Stomach (tissue), 8 donors: ENCODE measurements at regions not wholly inside any gene's neighbourhood (a gene's known extent, or its start where the extent isn't known, plus 50 kb on each side); places are given as distances from the start of the nearest gene placed in this dataset.

Source experiments
- DNase-seq, 2 donors: peaks; one replicate each; pipeline versions ENCODE4 v3.0.0 to v3.0.0-alpha.2; 2013 to 2019
- H3K27ac ChIP-seq, 5 donors: fragments of 200-600 bp in 4 of 5; sonication (generic) in 4 of 5; one replicate each; pipeline ENCODE4 v1.5.1; 2013 to 2019; ENCODE audit warnings: mild to moderate bottlenecking in 1 of 5, moderate library complexity in 1 of 5
- H3K27me3 ChIP-seq, 3 donors: fragments of 200-600 bp; sonication (generic); one replicate each; pipeline ENCODE4 v1.5.1; 2017 to 2019; ENCODE audit warnings: mixed run types in 1 of 3
- H3K36me3 ChIP-seq, 4 donors: fragments of 200-600 bp; sonication (generic); 1 replicate in 3 of 4; 2 replicates in 1 of 4; pipeline ENCODE4 v1.5.1; 2016 to 2019
- H3K4me1 ChIP-seq, 4 donors: fragments of 200-600 bp; sonication (generic); one replicate each; pipeline ENCODE4 v1.5.1; 2016 to 2019
- H3K4me3 ChIP-seq, 4 donors: fragments of 200-600 bp; sonication (generic) in 3 of 4; one replicate each; pipeline ENCODE4 v1.5.1; 2016 to 2019; ENCODE audit warnings: mild to moderate bottlenecking in 1 of 4
- H3K9me3 ChIP-seq, 4 donors: fragments of 200-600 bp; sonication (generic); one replicate each; pipeline ENCODE4 v1.5.1; 2016 to 2019
- EP300 ChIP-seq: sonication (generic); formaldehyde crosslinking; IDR thresholded peaks from one replicate; pipeline ENCODE4 v1.6.1; 2017; ENCODE audit warnings: antibody characterized with exemption
- POLR2A ChIP-seq, 4 donors: fragments of 450-650 bp; IDR thresholded peaks; one replicate each; pipeline ENCODE4 v1.6.1; 2016; ENCODE audit warnings: antibody characterized with exemption in 4 of 4, control low read depth in 2 of 4, mild to moderate bottlenecking in 1 of 4, moderate library complexity in 1 of 4
- POLR2AphosphoS5 ChIP-seq, 3 donors: sonication (generic); formaldehyde crosslinking; IDR thresholded peaks; one replicate each; pipeline ENCODE4 v1.6.1; 2016; ENCODE audit warnings: antibody characterized with exemption in 3 of 3
- WGBS, 5 donors: extraction: QIAGEN DNeasy Blood & Tissue Kit in 3 of 5; methylation state at CpG; one replicate each; pipeline versions ENCODE4 v1.1.5 to v1.1.7; 2013 to 2018; 5-methylcytosine and 5-hydroxymethylcytosine counted together
- intact Hi-C: fragments of 100-400 bp; cut with DNase I; formaldehyde crosslinking; loops from one replicate; pipeline ENCODE4 v1.15.1; 2023; ENCODE audit warnings: low total_unique reads
- TF ChIP-seq, protein P1 (sequence below), 7 experiments: fragments of 450-650 bp in 4 of 7; fragments of 200-600 bp in 3 of 7; sonication (generic) in 3 of 7; IDR thresholded peaks; one replicate each; pipeline ENCODE4 v1.5.1; 2016 to 2019; ENCODE audit warnings: antibody characterized with exemption in 7 of 7, control low read depth in 2 of 7, mild to moderate bottlenecking in 1 of 7
- donor health status: healthy with polysubstance abuse.
- donor health status: Bipolar disorder and iron deficiency.
- donor health status: healthy.

GRCh38 chr14:89058697-89059096 lies 234.2 kb downstream of the TTC8 start:
- 86 to 93% (median 87%) methylated on average over 3 of the region's 3 CpGs for WGBS, 5 donors

GRCh38 chr14:89060191-89060590 lies 235.7 kb downstream of the TTC8 start:
- H3K4me3 ChIP-seq = no peak overlapping the region
- no peaks in the 10 kb centered on the region for H3K9me3 ChIP-seq
- TF ChIP-seq POLR2A (IDR thresholded peaks at IDR 0.05) = no peak
- intact Hi-C loops = no loop called here
- no peak overlapping the region for H3K27ac ChIP-seq
- H3K36me3 ChIP-seq = no peaks in the 10 kb centered on the region
- no peak for DNase-seq
- no peaks in the 10 kb centered on the region for H3K27me3 ChIP-seq
- H3K4me1 ChIP-seq = no peaks in the 10 kb centered on the region

More at GRCh38 chr14:89058697-89059096, 234.2 kb downstream of the TTC8 start:
- intact Hi-C loops = no loop called here
- H3K4me1 ChIP-seq = no peaks in the 10 kb centered on the region
- H3K36me3 ChIP-seq = no peaks in the 10 kb centered on the region
- H3K4me3 ChIP-seq = no peak overlapping the region
- no peaks in the 10 kb centered on the region for H3K27me3 ChIP-seq
- DNase-seq = no peak
- TF ChIP-seq EP300 (no peak), POLR2AphosphoS5 (IDR thresholded peaks at IDR 0.05) (no peak), POLR2A (IDR thresholded peaks at IDR 0.05) (no peak)
- TF ChIP-seq, protein P1, sequence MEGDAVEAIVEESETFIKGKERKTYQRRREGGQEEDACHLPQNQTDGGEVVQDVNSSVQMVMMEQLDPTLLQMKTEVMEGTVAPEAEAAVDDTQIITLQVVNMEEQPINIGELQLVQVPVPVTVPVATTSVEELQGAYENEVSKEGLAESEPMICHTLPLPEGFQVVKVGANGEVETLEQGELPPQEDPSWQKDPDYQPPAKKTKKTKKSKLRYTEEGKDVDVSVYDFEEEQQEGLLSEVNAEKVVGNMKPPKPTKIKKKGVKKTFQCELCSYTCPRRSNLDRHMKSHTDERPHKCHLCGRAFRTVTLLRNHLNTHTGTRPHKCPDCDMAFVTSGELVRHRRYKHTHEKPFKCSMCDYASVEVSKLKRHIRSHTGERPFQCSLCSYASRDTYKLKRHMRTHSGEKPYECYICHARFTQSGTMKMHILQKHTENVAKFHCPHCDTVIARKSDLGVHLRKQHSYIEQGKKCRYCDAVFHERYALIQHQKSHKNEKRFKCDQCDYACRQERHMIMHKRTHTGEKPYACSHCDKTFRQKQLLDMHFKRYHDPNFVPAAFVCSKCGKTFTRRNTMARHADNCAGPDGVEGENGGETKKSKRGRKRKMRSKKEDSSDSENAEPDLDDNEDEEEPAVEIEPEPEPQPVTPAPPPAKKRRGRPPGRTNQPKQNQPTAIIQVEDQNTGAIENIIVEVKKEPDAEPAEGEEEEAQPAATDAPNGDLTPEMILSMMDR (IDR thresholded peaks at IDR 0.05) = no peak
- no peaks in the 10 kb centered on the region for H3K9me3 ChIP-seq
- no peak overlapping the region for H3K27ac ChIP-seq

GRCh38 chr14:89061696-89062095 lies 237.2 kb downstream of the TTC8 start:
- Histone ChIP-seq H3K36me3 (no peaks in the 10 kb centered on the region), H3K27me3 (no peaks in the 10 kb centered on the region), H3K27ac (no peak overlapping the region), H3K9me3 (no peaks in the 10 kb centered on the region), H3K4me3 (no peak overlapping the region), H3K4me1 (no peaks in the 10 kb centered on the region)
- no peak for DNase-seq
- no peak for TF ChIP-seq POLR2A (IDR thresholded peaks at IDR 0.05)
- TF ChIP-seq POLR2AphosphoS5 (IDR thresholded peaks at IDR 0.05) = no peak
- TF ChIP-seq EP300 = no peak
- TF ChIP-seq, protein P1 (IDR thresholded peaks at IDR 0.05) = no peak
- WGBS, 5 donors = 67 to 93% (median 83%) methylated on average over 1 of the region's 1 CpG
- intact Hi-C loops = no loop called here

GRCh38 chr14:89065879-89066278 lies 241.4 kb downstream of the TTC8 start:
- TF ChIP-seq POLR2A (IDR thresholded peaks at IDR 0.05) (no peak), POLR2AphosphoS5 (IDR thresholded peaks at IDR 0.05) (no peak), EP300 (no peak)
- TF ChIP-seq, protein P1 (IDR thresholded peaks at IDR 0.05) = no peak
- intact Hi-C loops = no loop called here
- 85 to 93% (median 90%) methylated on average over 2 of the region's 2 CpGs for WGBS, 5 donors

GRCh38 chr14:89067293-89067972 lies 243.0 kb downstream of the TTC8 start:
- no peaks in the 10 kb centered on the region for H3K4me1 ChIP-seq
- no peaks in the 10 kb centered on the region for H3K9me3 ChIP-seq
- H3K4me3 ChIP-seq = no peak overlapping the region
- 74 to 81% (median 77%) methylated on average over 11 to 12 of the region's 12 CpGs for WGBS, 5 donors
- no peaks in the 10 kb centered on the region for H3K36me3 ChIP-seq
- TF ChIP-seq POLR2AphosphoS5 (IDR thresholded peaks at IDR 0.05) (no peak), POLR2A (IDR thresholded peaks at IDR 0.05) (no peak), EP300 (no peak)
- TF ChIP-seq, protein P1 (IDR thresholded peaks at IDR 0.05) = no peak
- H3K27me3 ChIP-seq = no peaks in the 10 kb centered on the region
- intact Hi-C loops = no loop called here
- H3K27ac ChIP-seq = no peak overlapping the region
- no peak for DNase-seq

More at GRCh38 chr14:89065879-89066278, 241.4 kb downstream of the TTC8 start:
- Histone ChIP-seq H3K4me1 (no peaks in the 10 kb centered on the region), H3K27me3 (no peaks in the 10 kb centered on the region), H3K4me3 (no peak overlapping the region), H3K27ac (no peak overlapping the region), H3K9me3 (no peaks in the 10 kb centered on the region), H3K36me3 (no peaks in the 10 kb centered on the region)
- no peak for DNase-seq
